ENCODE measurements at regions not wholly inside any gene's neighbourhood (a gene's known extent, or its start where the extent isn't known, plus 50 kb on each side); places are given as distances from the start of the nearest gene placed in this dataset.
"Not testable (repeated sequence)": the region's sequence is repeated elsewhere in the genome, so short reads cannot be mapped to it uniquely, and the experiment has no call there.

GRCh38 chrX:149420566-149420965 is 84.5 kb downstream of the IDS start:
- H2AFZ ChIP-seq (ENCODE audit: low read depth); H3K4me3 ChIP-seq (IDR thresholded peaks at IDR 0.05; ENCODE audit: insufficient read depth, low read depth, low read length); H3K27ac ChIP-seq; H3K4me1 ChIP-seq (ENCODE audit: low read depth, poor library complexity, severe bottlenecking); H4K20me1 ChIP-seq (ENCODE audit: insufficient read depth); H3K4me2 ChIP-seq; H3K9ac ChIP-seq; H3K79me2 ChIP-seq (ENCODE audit: insufficient read depth, low read depth); H3K36me3 ChIP-seq (ENCODE audit: insufficient read depth); H3K27me3 ChIP-seq (ENCODE audit: insufficient read depth, low read depth): not testable (repeated sequence)

- no peaks in the 10 kb centered on the region for H3K27me3 ChIP-seq (ENCODE audit: insufficient read depth, low read depth)
- no peak overlapping the region for H3K9ac ChIP-seq
- no peaks in the 10 kb centered on the region for H3K4me1 ChIP-seq (ENCODE audit: low read depth, poor library complexity, severe bottlenecking)
- H3K4me2 ChIP-seq, result no peak overlapping the region
- H3K4me3 ChIP-seq (IDR thresholded peaks at IDR 0.05; ENCODE audit: insufficient read depth, low read depth, low read length), result no peak overlapping the region
- H4K20me1 ChIP-seq (ENCODE audit: insufficient read depth), result no peaks in the 10 kb centered on the region
- no peak overlapping the region for H2AFZ ChIP-seq (ENCODE audit: low read depth)
- H3K36me3 ChIP-seq (ENCODE audit: insufficient read depth), result no peaks in the 10 kb centered on the region
- no peaks in the 10 kb centered on the region for H3K79me2 ChIP-seq (ENCODE audit: insufficient read depth, low read depth)
- TF ChIP-seq CTCF (conservative IDR thresholded peaks at IDR 0.05; ENCODE audit: low read depth, low read length), result no peak
- no peak overlapping the region for H3K27ac ChIP-seq
These were observed 107.1 kb downstream of the IDS start for GRCh38 chrX:149398027-149398426.

DNA sequence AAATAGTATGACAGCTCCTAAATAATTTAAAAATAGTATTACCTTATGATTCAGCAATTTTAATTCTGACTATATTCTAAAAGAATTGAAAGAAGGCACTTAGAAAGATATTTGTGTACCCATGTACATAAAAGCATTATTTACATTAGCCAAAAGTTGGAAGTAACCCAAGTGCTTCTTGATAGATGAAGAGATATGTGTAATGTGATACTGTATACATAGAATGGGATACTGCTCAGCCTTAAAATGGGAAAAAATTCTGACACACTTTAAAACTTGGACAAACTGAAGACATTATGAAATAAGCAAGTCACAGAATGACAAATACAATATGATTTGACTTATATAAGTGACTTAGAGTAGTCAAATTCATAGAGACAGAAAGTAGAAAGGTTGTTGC is 112.2 kb downstream of the IDS start:
- TF ChIP-seq CTCF (conservative IDR thresholded peaks at IDR 0.05; ENCODE audit: low read depth, low read length), result no peak
- Histone ChIP-seq H3K27me3 (ENCODE audit: insufficient read depth, low read depth) (no peaks in the 10 kb centered on the region), H3K4me1 (ENCODE audit: low read depth, poor library complexity, severe bottlenecking) (no peaks in the 10 kb centered on the region), H2AFZ (ENCODE audit: low read depth) (no peak overlapping the region), H3K79me2 (ENCODE audit: insufficient read depth, low read depth) (no peaks in the 10 kb centered on the region), H3K9ac (no peak overlapping the region), H3K27ac (no peak overlapping the region), H3K36me3 (ENCODE audit: insufficient read depth) (no peaks in the 10 kb centered on the region), H4K20me1 (ENCODE audit: insufficient read depth) (no peaks in the 10 kb centered on the region), H3K4me2 (no peak overlapping the region), H3K4me3 (IDR thresholded peaks at IDR 0.05; ENCODE audit: insufficient read depth, low read depth, low read length) (no peak overlapping the region)

DNA sequence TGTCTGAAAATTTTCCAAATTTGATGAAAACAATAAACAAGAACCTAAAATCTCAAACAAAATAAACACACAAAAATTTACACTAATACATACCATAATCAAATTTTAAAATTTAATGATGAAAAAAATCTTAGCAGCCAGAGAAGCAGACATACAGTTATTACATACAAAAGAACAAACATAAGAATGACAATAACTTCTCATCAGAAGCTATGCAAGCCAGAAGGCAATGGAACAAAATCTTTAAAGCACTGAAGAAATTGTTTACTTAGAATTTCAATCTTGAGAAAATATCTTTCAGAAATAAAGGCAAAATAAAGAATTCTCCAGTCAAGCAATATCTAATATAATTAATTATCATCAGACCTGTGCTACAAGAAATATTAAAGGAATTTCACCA is 121.3 kb downstream of the IDS start:
- Histone ChIP-seq H3K4me2 (no peak overlapping the region), H3K4me1 (ENCODE audit: low read depth, poor library complexity, severe bottlenecking) (no peaks in the 10 kb centered on the region), H3K9ac (no peak overlapping the region), H3K4me3 (IDR thresholded peaks at IDR 0.05; ENCODE audit: insufficient read depth, low read depth, low read length) (no peak overlapping the region), H3K36me3 (ENCODE audit: insufficient read depth) (no peaks in the 10 kb centered on the region), H3K79me2 (ENCODE audit: insufficient read depth, low read depth) (no peaks in the 10 kb centered on the region), H3K27ac (no peak overlapping the region), H3K27me3 (ENCODE audit: insufficient read depth, low read depth) (no peaks in the 10 kb centered on the region), H2AFZ (ENCODE audit: low read depth) (no peak overlapping the region), H4K20me1 (ENCODE audit: insufficient read depth) (no peaks in the 10 kb centered on the region)
- TF ChIP-seq CTCF (conservative IDR thresholded peaks at IDR 0.05; ENCODE audit: low read depth, low read length), result no peak

DNA sequence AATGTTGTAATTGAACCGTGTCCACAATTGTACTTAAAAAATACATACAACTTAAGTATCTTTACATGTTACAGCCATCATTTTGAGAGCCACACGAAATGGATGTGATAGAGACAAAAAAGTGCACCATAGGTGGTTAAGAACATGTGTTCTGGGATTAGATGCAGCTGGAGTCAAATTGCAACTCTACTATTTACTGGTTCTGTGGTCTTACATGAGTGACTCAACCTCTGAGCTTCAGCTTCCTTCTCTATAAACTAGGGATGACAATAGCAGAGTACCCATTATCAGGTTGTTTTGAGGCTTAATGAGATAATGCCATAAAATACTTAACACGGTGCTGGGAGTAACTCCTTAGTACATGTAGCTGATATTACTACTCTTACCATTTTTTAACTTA is 130.4 kb downstream of the IDS start:
- no peaks in the 10 kb centered on the region for H4K20me1 ChIP-seq (ENCODE audit: insufficient read depth)
- H3K27ac ChIP-seq, result no peak overlapping the region
- H3K27me3 ChIP-seq (ENCODE audit: insufficient read depth, low read depth), result no peaks in the 10 kb centered on the region
- TF ChIP-seq CTCF (conservative IDR thresholded peaks at IDR 0.05; ENCODE audit: low read depth, low read length), result no peak
- no peak overlapping the region for H3K4me2 ChIP-seq
- H3K36me3 ChIP-seq (ENCODE audit: insufficient read depth), result no peaks in the 10 kb centered on the region
- no peak overlapping the region for H2AFZ ChIP-seq (ENCODE audit: low read depth)
- no peak overlapping the region for H3K4me3 ChIP-seq (IDR thresholded peaks at IDR 0.05; ENCODE audit: insufficient read depth, low read depth, low read length)
- H3K9ac ChIP-seq, result no peak overlapping the region
- H3K79me2 ChIP-seq (ENCODE audit: insufficient read depth, low read depth), result no peaks in the 10 kb centered on the region
- no peaks in the 10 kb centered on the region for H3K4me1 ChIP-seq (ENCODE audit: low read depth, poor library complexity, severe bottlenecking)

All from KMS-11 (cell line).